NCI-H2171 (cell line): ENCODE measurements at regions not wholly inside any gene's neighbourhood (a gene's known extent, or its start where the extent isn't known, plus 50 kb on each side); places are given as distances from the start of the nearest gene placed in this dataset.
"Not testable (repeated sequence)": the region's sequence is repeated elsewhere in the genome, so short reads cannot be mapped to it uniquely, and the experiment has no call there.

Source experiments
- DNase-seq: peaks from one replicate; lab custom pipeline; 2025; lab: John Stamatoyannopoulos, UW

GRCh38 chr4:11843340-11843739 is 414.6 kb upstream of the HS3ST1 start:
- no peak for DNase-seq

GRCh38 chr4:11842620-11843263 is 414.0 kb upstream of the HS3ST1 start:
- DNase-seq = no peak

GRCh38 chr4:11839889-11840288 is 411.2 kb upstream of the HS3ST1 start:
- DNase-seq = no peak

GRCh38 chr4:11831739-11832138 is 403.0 kb upstream of the HS3ST1 start:
- DNase-seq = no peak

GRCh38 chr4:11824566-11824965 is 395.9 kb upstream of the HS3ST1 start:
- no peak for DNase-seq

- no peak for DNase-seq
Observed at GRCh38 chr4:11821772-11822430, 393.2 kb upstream of the HS3ST1 start.

- DNase-seq = no peak
Observed at GRCh38 chr4:11817088-11817487, 388.4 kb upstream of the HS3ST1 start.

GRCh38 chr4:11814758-11815157 is 386.1 kb upstream of the HS3ST1 start:
- no peak for DNase-seq

- no peak for DNase-seq
Observed at GRCh38 chr4:11813951-11814446, 385.3 kb upstream of the HS3ST1 start.

- DNase-seq = not testable (repeated sequence)
Observed at GRCh38 chr4:11811521-11811920, 382.8 kb upstream of the HS3ST1 start.

GRCh38 chr4:11805842-11806241 is 377.1 kb upstream of the HS3ST1 start:
- DNase-seq = no peak

GRCh38 chr4:11801466-11802446 is 373.1 kb upstream of the HS3ST1 start:
- no peak for DNase-seq

- DNase-seq = peak; percentile 48
Observed at GRCh38 chr4:11799196-11799595, 370.5 kb upstream of the HS3ST1 start.

GRCh38 chr4:11791797-11792196 is 363.1 kb upstream of the HS3ST1 start:
- no peak for DNase-seq

- no peak for DNase-seq
Observed at GRCh38 chr4:11790230-11790629, 361.5 kb upstream of the HS3ST1 start.

GRCh38 chr4:11783588-11783987 is 354.9 kb upstream of the HS3ST1 start:
- DNase-seq = no peak

- DNase-seq = no peak
Observed at GRCh38 chr4:11782859-11783258, 354.2 kb upstream of the HS3ST1 start.

GRCh38 chr4:11777447-11777846 is 348.8 kb upstream of the HS3ST1 start:
- DNase-seq = no peak

GRCh38 chr4:11774346-11774745 is 345.7 kb upstream of the HS3ST1 start:
- DNase-seq = no peak

GRCh38 chr4:11773798-11774197 is 345.1 kb upstream of the HS3ST1 start:
- no peak for DNase-seq

GRCh38 chr4:11769434-11769833 is 340.7 kb upstream of the HS3ST1 start:
- DNase-seq = no peak

GRCh38 chr4:11768251-11768972 is 339.7 kb upstream of the HS3ST1 start:
- DNase-seq = no peak
